ENCODE measurements at regions not wholly inside any gene's neighbourhood (a gene's known extent, or its start where the extent isn't known, plus 50 kb on each side); places are given as distances from the start of the nearest gene placed in this dataset.

DNA sequence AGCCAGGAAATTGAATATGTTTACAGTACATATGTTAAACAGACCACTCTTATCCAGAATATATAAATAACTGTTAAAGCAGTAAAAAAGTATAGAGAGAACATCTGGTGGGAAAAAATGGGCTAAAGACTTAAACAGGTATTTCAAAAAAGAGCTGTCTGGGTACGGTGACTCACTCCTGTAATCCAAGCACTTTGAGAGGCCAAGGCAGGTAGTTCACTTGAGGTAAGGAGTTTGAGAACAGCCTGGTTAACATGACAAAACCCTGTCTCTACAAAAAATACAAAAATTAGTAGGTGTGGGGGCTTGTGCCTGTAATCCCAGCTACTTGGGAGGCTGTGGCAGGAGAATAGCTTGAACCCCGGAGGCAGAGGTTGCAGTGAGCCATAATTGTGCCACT lies 171.4 kb upstream of the FSIP2 start:
- Histone ChIP-seq H3K9ac (ENCODE audit: insufficient read depth, low read length) (no peak overlapping the region), H3K4me3 (replicated peaks in 1 of 4; ENCODE audit: control extremely low read depth in 1 of 4, insufficient read depth in 1 of 4, low read depth in 3 of 4, low read length in 4 of 4) (no peak overlapping the region), H3K27ac (ENCODE audit: insufficient read depth, low read length) (no peak overlapping the region), H3K9me3 (ENCODE audit: control insufficient read depth, insufficient read depth, low read depth, low read length) (no peaks in the 10 kb centered on the region), H4K20me1 (ENCODE audit: control insufficient read depth, extremely low read depth, insufficient read depth, low read length) (no peaks in the 10 kb centered on the region), H2AFZ (ENCODE audit: low read length) (no peak overlapping the region), H3K79me2 (ENCODE audit: control insufficient read depth, insufficient read depth, low read length) (no peaks in the 10 kb centered on the region), H3K4me2 (ENCODE audit: extremely low read depth, insufficient read depth, low read length) (no peak overlapping the region), H3K27me3 (ENCODE audit: control insufficient read depth, insufficient read depth, low read length) (no peaks in the 10 kb centered on the region), H3K4me1 (ENCODE audit: control insufficient read depth, extremely low read depth, insufficient read depth, low read length) (no peaks in the 10 kb centered on the region), H3K36me3 (ENCODE audit: control insufficient read depth, insufficient read depth, low read length) (no peaks in the 10 kb centered on the region)
- no peak for DNase-seq (ENCODE audit: low read depth in 2 of 2)
- TF ChIP-seq, protein P1, sequence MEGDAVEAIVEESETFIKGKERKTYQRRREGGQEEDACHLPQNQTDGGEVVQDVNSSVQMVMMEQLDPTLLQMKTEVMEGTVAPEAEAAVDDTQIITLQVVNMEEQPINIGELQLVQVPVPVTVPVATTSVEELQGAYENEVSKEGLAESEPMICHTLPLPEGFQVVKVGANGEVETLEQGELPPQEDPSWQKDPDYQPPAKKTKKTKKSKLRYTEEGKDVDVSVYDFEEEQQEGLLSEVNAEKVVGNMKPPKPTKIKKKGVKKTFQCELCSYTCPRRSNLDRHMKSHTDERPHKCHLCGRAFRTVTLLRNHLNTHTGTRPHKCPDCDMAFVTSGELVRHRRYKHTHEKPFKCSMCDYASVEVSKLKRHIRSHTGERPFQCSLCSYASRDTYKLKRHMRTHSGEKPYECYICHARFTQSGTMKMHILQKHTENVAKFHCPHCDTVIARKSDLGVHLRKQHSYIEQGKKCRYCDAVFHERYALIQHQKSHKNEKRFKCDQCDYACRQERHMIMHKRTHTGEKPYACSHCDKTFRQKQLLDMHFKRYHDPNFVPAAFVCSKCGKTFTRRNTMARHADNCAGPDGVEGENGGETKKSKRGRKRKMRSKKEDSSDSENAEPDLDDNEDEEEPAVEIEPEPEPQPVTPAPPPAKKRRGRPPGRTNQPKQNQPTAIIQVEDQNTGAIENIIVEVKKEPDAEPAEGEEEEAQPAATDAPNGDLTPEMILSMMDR (conservative IDR thresholded peaks at IDR 0.05 in 1 of 2, IDR thresholded peaks at IDR 0.05 in 1 of 2; ENCODE audit: low read depth in 1 of 2, low read length in 2 of 2) = no peak
- no peak for TF ChIP-seq EZH2 (IDR thresholded peaks at IDR 0.05; ENCODE audit: low read length, missing control alignments)

DNA sequence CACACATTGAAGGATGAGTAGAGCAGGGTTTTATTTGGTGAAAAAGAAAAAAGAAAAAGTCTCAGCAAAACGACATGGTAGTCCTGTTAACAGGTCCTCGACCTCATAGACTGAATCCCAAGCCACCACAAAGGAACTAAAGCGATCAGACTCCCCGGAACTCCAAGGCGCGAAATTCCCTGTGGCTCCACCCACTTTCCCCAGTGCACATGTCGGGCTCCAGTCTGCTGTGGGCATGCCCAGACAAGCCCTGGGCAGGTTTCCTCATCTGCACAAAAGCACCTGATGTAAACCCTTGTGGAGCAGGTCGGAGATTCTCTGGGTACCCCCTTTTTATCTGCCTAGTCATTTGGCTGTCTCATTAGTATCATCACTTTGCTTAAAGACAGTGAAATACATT lies 170.7 kb upstream of the FSIP2 start:
- no peak for DNase-seq (ENCODE audit: low read depth in 2 of 2)
- no peaks in the 10 kb centered on the region for H3K27me3 ChIP-seq (ENCODE audit: control insufficient read depth, insufficient read depth, low read length)
- no peak overlapping the region for H2AFZ ChIP-seq (ENCODE audit: low read length)
- no peak overlapping the region for H3K9ac ChIP-seq (ENCODE audit: insufficient read depth, low read length)
- no peak overlapping the region for H3K4me3 ChIP-seq (replicated peaks in 1 of 4; ENCODE audit: control extremely low read depth in 1 of 4, insufficient read depth in 1 of 4, low read depth in 3 of 4, low read length in 4 of 4)
- H3K27ac ChIP-seq (ENCODE audit: insufficient read depth, low read length) = no peak overlapping the region
- H3K36me3 ChIP-seq (ENCODE audit: control insufficient read depth, insufficient read depth, low read length) = no peaks in the 10 kb centered on the region
- H3K9me3 ChIP-seq (ENCODE audit: control insufficient read depth, insufficient read depth, low read depth, low read length) = no peaks in the 10 kb centered on the region
- no peaks in the 10 kb centered on the region for H3K4me1 ChIP-seq (ENCODE audit: control insufficient read depth, extremely low read depth, insufficient read depth, low read length)
- H3K79me2 ChIP-seq (ENCODE audit: control insufficient read depth, insufficient read depth, low read length) = no peaks in the 10 kb centered on the region
- no peak overlapping the region for H3K4me2 ChIP-seq (ENCODE audit: extremely low read depth, insufficient read depth, low read length)
- no peaks in the 10 kb centered on the region for H4K20me1 ChIP-seq (ENCODE audit: control insufficient read depth, extremely low read depth, insufficient read depth, low read length)
- TF ChIP-seq, protein P1 (conservative IDR thresholded peaks at IDR 0.05 in 1 of 2, IDR thresholded peaks at IDR 0.05 in 1 of 2; ENCODE audit: low read depth in 1 of 2, low read length in 2 of 2) = no peak
- TF ChIP-seq EZH2 (IDR thresholded peaks at IDR 0.05; ENCODE audit: low read length, missing control alignments) = no peak

DNA sequence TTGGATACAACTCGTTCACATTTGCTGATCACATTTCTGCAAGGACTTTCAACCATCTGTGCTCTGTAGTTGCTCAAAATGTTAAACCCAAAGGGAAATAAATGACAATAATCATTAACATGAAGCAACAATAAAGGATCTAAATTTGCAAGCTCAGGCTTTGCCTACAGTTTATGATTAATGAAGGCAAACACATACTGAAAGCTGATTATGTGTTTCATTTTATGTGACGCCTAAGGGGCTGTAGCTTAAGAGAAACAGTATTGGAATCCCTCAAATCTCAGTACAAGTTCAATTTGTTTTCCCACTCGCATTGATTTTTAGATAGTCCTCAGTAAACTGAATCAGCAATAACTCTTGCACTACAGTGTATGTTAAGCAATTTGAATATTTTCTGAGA lies 160.3 kb upstream of the FSIP2 start:
- Histone ChIP-seq H3K27ac (ENCODE audit: insufficient read depth, low read length) (no peak overlapping the region), H4K20me1 (ENCODE audit: control insufficient read depth, extremely low read depth, insufficient read depth, low read length) (no peaks in the 10 kb centered on the region), H2AFZ (ENCODE audit: low read length) (no peak overlapping the region), H3K27me3 (ENCODE audit: control insufficient read depth, insufficient read depth, low read length) (no peaks in the 10 kb centered on the region), H3K9ac (ENCODE audit: insufficient read depth, low read length) (no peak overlapping the region), H3K4me2 (ENCODE audit: extremely low read depth, insufficient read depth, low read length) (no peak overlapping the region), H3K79me2 (ENCODE audit: control insufficient read depth, insufficient read depth, low read length) (no peaks in the 10 kb centered on the region), H3K9me3 (ENCODE audit: control insufficient read depth, insufficient read depth, low read depth, low read length) (no peaks in the 10 kb centered on the region), H3K4me1 (ENCODE audit: control insufficient read depth, extremely low read depth, insufficient read depth, low read length) (no peaks in the 10 kb centered on the region), H3K36me3 (ENCODE audit: control insufficient read depth, insufficient read depth, low read length) (no peaks in the 10 kb centered on the region), H3K4me3 (replicated peaks in 1 of 4; ENCODE audit: control extremely low read depth in 1 of 4, insufficient read depth in 1 of 4, low read depth in 3 of 4, low read length in 4 of 4) (no peak overlapping the region)
- no peak for TF ChIP-seq EZH2 (IDR thresholded peaks at IDR 0.05; ENCODE audit: low read length, missing control alignments)
- TF ChIP-seq, protein P1 (conservative IDR thresholded peaks at IDR 0.05 in 1 of 2, IDR thresholded peaks at IDR 0.05 in 1 of 2; ENCODE audit: low read depth in 1 of 2, low read length in 2 of 2) = no peak
- DNase-seq (ENCODE audit: low read depth in 2 of 2) = no peak
